Kidney epithelial cell (primary cell): ENCODE measurements at regions not wholly inside any gene's neighbourhood (a gene's known extent, or its start where the extent isn't known, plus 50 kb on each side); places are given as distances from the start of the nearest gene placed in this dataset.
"Not testable (repeated sequence)": the region's sequence is repeated elsewhere in the genome, so short reads cannot be mapped to it uniquely, and the experiment has no call there.

Source experiments
- DNase-seq: peaks from one replicate; pipeline ENCODE4 v3.0.0-alpha.2; 2010; ENCODE audit warnings: low read depth
- H3K27me3 ChIP-seq: 2 replicates; pipeline ENCODE4 v1.6.0; 2011; ENCODE audit warnings: low read length; ENCODE audit not compliant: control insufficient read depth, insufficient read depth
- H3K36me3 ChIP-seq: 2 replicates; pipeline ENCODE4 v1.5.1; 2011; ENCODE audit warnings: low read length; ENCODE audit not compliant: control insufficient read depth, insufficient read depth
- H3K4me3 ChIP-seq: 2 replicates; pipeline ENCODE4 v1.5.1; 2011; ENCODE audit warnings: low read depth, mild to moderate bottlenecking, control low read depth, low read length
- CTCF ChIP-seq: IDR thresholded peaks from 2 replicates; pipeline ENCODE4 v1.5.1; 2011; ENCODE audit warnings: mild to moderate bottlenecking, moderate library complexity, low read length, control low read depth, inconsistent platforms; ENCODE audit not compliant: insufficient read depth, poor library complexity, severe bottlenecking

DNA sequence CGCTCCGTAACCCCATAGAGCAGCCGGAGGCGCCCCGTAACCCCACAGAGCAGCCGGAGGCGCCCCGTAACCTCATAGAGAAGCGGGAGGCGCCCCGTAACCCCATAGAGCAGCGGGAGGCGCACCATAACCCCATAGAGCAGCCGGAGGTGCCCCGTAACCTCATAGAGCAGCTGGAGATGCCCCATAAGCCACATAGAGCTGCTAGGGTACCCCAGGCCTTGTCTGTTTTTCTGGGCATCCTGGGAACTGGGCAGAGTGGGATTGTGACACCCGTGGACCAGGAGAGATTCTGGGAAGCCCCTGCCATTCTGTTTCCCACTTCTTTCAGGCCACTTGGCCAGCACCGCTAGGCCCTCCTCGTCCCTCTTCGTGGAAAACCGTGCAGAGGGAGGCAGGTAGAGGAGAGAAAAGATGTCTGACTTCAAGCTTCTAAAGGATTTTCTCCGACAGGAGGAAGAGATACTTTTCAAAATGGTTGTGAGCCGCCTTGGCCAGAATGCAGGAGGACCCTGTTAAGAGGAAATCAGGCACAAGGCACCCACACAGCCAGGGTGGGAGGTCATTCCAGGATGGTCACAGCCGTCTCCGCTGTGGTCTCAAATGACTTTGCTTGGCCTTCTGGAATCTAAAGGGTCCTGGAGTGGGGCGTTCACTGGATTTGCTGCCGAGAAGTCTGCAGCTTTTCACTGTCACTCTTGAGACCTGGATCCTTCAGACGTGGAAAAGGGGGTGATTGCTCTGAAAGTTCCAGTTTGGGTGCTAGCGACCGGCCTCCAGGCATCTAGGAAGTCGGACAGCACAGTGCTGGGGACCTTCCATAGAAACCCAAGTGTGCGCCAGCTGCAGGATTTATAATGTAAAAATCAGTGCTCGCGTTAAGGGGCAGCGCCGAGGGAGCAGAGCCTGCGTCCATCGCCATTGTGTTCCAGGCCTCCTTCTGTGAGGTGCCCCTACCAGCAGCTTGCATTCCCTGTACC lies 178.3 kb upstream of the ZNF469 start:
- not testable (repeated sequence) for DNase-seq, H3K27me3 ChIP-seq, H3K36me3 ChIP-seq, H3K4me3 ChIP-seq

- not testable (repeated sequence) for H3K27me3 ChIP-seq, H3K4me3 ChIP-seq, DNase-seq, H3K36me3 ChIP-seq
These were observed 177.3 kb upstream of the ZNF469 start for GRCh38 chr16:88205482-88205881.

GRCh38 chr16:88206006-88206405 lies 176.8 kb upstream of the ZNF469 start:
- not testable (repeated sequence) for H3K4me3 ChIP-seq, H3K27me3 ChIP-seq

GRCh38 chr16:88206516-88206915 lies 176.2 kb upstream of the ZNF469 start:
- not testable (repeated sequence) for H3K27me3 ChIP-seq, DNase-seq, H3K4me3 ChIP-seq, H3K36me3 ChIP-seq

More at GRCh38 chr16:88206006-88206405, 176.8 kb upstream of the ZNF469 start:
- not testable (repeated sequence) for H3K36me3 ChIP-seq, DNase-seq

DNA sequence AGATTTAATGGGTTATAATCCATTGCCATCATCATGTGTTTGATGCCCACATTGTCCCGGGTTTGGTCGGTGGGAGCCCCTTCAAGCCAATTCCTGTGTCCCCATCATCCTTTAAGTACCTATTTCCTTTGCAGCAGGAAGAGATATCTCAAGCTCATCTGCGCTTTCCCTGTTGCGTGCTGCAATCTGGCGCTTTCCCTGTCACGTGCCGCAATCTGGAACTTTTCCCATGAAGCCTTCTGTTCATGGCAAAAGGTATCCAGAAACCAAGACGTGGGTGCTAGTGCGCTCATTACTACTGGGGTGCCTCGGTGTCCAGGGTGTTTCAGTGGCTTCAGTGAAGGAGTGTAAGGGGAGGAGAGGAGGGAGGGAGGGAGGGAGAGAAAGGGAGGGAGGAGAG lies 174.6 kb upstream of the ZNF469 start:
- Histone ChIP-seq H3K36me3 (no peaks in the 10 kb centered on the region), H3K27me3 (no peaks in the 10 kb centered on the region), H3K4me3 (no peak overlapping the region)
- no peak for TF ChIP-seq CTCF
- no peak for DNase-seq

DNA sequence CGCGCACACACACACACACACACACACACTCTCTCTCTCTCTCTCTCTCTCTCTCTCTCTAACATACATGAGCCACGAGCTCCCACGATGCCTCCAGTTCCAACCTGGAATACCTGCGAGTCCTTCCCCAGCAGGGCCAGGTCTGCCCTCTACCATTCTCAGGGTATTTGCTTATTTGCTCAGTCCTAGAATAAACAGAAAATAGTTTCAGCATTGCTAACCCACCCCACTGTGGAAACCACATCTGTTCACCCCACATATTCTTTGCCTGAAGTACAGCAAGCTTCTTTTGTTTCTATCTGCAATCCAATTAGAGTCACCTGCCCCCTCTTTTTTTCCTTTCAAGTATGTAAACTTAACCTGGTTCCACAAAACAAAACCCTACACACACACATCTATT lies 174.0 kb upstream of the ZNF469 start:
- DNase-seq, H3K27me3 ChIP-seq, H3K4me3 ChIP-seq, H3K36me3 ChIP-seq: not testable (repeated sequence)

GRCh38 chr16:88209579-88209978 lies 173.2 kb upstream of the ZNF469 start:
- H3K4me3 ChIP-seq, DNase-seq, H3K27me3 ChIP-seq, H3K36me3 ChIP-seq: not testable (repeated sequence)

GRCh38 chr16:88213937-88214336 lies 168.8 kb upstream of the ZNF469 start:
- H3K27me3 ChIP-seq, H3K4me3 ChIP-seq, DNase-seq, H3K36me3 ChIP-seq: not testable (repeated sequence)

DNA sequence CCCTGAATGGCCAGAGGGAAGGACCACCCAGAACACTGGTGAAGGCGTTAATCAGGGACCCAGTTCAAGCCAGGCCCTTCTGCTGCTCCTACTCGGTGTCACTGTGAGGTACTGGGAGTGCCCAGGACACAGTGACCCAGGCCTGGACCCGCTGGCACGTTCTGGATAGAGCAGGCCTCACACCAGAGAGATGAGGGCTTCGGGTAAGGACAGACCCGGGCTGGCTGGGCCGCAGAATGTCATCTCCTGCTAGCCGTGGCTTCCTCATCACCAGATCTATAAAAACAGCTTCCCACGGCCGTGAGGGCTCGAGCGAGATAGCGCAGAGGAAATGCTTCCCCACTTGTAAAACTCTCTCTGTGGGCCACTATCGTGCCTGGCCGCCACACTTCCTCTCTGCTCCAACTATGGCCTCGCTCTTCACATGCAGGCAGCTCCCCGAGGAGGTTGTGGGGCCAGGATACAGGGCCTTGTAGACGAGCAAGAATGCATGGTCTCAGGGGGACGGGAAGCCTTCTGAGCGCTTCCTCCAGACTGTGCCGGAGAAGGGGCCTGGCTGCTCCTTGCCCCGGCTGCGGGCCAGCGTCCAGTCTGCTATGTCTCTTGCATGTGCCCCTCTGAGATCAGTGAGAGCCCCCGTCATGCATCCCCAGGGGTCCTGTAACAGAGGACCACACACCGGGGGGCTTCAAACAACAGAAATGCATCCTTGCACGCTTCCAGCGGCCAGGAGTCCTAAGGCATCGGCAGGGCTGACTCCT lies 161.6 kb upstream of the ZNF469 start:
- not testable (repeated sequence) for H3K36me3 ChIP-seq, H3K4me3 ChIP-seq, DNase-seq, H3K27me3 ChIP-seq

DNA sequence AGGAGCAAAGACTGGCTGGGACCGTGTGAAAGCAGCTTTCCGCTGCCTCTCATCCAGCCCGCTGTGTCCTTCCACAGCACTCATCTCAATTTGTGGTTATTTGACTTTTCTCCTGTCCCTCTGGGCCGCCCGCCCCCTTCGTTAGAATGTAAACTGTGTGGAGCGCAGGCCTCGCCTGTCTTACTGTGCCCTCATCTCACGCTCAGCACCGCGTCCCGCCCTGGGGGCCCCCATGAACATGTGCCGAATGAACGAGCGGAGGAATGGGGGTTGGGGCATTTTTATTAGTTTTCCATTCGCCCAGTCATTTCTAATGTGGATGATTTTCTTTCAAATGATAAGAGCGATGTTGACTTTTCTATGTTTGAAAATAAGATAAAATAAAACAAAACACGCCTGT lies 159.1 kb upstream of the ZNF469 start:
- DNase-seq, H3K27me3 ChIP-seq, H3K36me3 ChIP-seq: not testable (repeated sequence)

GRCh38 chr16:88224131-88224898 lies 158.4 kb upstream of the ZNF469 start:
- H3K27me3 ChIP-seq, H3K4me3 ChIP-seq, DNase-seq, H3K36me3 ChIP-seq: not testable (repeated sequence)

More for the DNA sequence above, 159.1 kb upstream of the ZNF469 start:
- H3K4me3 ChIP-seq = not testable (repeated sequence)

DNA sequence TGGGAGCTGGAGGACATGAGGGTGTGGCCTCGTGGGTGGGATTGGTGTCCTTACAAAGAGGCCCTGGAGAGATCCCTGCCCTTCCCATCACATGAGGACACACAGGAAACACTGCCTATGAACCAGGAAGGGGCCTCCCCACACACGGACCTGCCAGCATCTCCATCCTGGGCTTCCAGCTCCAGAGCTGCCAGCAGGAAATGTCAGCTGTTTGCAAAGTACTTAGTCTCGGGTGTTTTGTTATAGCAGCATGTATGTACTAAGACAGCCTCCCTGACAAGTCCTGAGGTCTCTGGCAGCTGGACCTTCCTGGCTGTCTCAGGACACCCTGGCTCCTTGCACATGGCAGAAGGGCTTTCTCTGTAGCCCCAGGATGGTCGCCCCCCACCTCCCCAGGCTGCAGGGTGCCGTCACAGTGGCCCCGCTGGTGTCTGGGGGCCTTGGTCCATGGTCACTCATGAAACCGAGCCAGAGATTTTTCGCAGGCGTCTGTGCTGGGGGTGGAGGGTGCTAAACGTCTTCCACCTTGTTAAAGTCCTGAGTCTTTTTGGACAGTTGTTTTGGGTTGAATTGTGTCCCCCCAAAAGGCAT lies 157.0 kb upstream of the ZNF469 start:
- H3K36me3 ChIP-seq, H3K4me3 ChIP-seq, DNase-seq, H3K27me3 ChIP-seq: not testable (repeated sequence)

- H3K27me3 ChIP-seq, H3K36me3 ChIP-seq, DNase-seq, H3K4me3 ChIP-seq: not testable (repeated sequence)
These were observed 156.5 kb upstream of the ZNF469 start for GRCh38 chr16:88226302-88226701.
